AG10803 (cell line): ENCODE measurements at regions not wholly inside any gene's neighbourhood (a gene's known extent, or its start where the extent isn't known, plus 50 kb on each side); places are given as distances from the start of the nearest gene placed in this dataset.

Experiments used
- DNase-seq: peaks from one replicate; pipeline ENCODE4 v3.0.0; 2010; ENCODE audit warnings: low read depth
- H3K4me3 ChIP-seq: 2 replicates; pipeline ENCODE4 v1.5.1; 2011; ENCODE audit warnings: mild to moderate bottlenecking, low read length, control low read depth
- TF ChIP-seq, protein P1 (sequence below): conservative IDR thresholded peaks from 2 replicates; pipeline ENCODE4 v1.5.1; 2011; ENCODE audit warnings: mild to moderate bottlenecking, low read length, control low read depth, inconsistent platforms

DNA sequence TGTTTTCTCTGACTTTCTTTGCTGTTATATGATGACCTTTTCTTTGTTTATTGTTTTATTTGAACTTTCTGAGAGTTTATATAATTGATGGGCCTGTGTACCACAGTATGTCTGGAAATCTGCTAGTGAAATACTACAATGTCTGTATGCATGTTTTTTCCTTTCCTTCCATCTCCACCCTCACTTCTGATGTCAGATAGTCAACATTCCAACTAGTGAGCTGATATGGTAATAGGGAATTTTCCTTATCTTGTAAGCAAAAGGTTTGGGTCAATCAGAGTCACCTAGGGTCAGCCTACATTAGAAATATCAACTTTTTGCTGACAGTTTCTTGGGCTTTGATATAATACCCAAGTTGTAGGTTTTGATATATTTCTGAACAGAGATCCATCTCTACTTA, 103.2 kb downstream of the MAT2B start:
- DNase-seq = no peak
- no peak overlapping the region for H3K4me3 ChIP-seq
- TF ChIP-seq, protein P1, sequence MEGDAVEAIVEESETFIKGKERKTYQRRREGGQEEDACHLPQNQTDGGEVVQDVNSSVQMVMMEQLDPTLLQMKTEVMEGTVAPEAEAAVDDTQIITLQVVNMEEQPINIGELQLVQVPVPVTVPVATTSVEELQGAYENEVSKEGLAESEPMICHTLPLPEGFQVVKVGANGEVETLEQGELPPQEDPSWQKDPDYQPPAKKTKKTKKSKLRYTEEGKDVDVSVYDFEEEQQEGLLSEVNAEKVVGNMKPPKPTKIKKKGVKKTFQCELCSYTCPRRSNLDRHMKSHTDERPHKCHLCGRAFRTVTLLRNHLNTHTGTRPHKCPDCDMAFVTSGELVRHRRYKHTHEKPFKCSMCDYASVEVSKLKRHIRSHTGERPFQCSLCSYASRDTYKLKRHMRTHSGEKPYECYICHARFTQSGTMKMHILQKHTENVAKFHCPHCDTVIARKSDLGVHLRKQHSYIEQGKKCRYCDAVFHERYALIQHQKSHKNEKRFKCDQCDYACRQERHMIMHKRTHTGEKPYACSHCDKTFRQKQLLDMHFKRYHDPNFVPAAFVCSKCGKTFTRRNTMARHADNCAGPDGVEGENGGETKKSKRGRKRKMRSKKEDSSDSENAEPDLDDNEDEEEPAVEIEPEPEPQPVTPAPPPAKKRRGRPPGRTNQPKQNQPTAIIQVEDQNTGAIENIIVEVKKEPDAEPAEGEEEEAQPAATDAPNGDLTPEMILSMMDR = no peak

DNA sequence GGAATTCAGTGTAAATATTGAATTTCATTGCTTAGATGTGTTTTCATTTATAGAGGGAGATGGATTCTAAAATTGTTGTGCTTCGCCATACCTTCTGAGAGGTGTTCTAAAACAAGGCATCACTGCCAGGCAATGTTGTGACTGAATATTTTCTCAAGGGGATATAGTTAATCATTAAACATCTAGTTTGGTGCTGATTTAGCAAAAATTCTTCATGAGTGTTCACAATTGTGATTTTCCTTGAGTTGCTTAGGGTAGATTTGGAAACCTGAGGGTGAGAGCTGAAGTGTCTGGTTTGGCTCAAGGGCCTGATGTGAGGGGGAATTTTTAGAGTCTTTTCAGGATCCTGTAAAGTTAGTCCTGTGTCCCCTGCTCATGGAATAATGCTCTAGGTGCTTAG, 104.5 kb downstream of the MAT2B start:
- TF ChIP-seq, protein P1 = no peak
- no peak overlapping the region for H3K4me3 ChIP-seq
- DNase-seq = no peak

DNA sequence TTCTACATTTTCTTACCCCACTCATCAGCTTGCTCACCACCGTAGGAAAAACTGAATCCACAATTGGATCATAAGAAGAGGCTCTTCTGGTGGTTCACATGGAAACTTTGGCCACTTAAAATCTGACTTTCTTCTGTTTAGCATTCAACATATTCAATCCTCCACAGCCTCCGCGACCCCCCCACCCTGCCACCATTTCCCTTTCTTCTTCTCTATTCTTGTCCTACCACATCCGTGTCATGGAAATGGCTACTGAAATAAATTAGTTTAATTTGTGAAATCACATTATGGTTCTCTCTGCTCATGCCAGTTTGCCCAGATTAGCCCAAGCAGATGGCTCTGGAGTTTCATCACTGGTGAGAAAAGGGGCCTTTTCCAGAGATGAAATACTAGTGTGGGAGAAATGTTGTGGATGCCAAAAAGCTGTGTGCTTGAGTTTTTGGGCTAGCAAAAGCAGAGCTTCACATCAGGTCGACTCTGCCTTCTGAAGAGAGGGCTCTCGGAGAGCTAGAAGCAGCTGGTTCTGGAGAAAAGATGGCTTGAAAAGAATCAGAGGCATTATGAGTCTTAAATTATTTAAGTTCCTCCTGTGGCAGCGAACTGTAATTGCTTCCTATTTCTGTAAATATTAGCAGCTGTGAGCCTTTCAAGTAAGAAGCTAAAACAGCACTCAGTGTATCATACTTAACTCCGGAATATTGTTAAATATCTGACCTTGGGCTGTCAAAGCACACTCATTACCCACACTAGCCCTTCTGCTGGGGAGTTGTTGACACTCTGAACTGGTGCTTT, 107.1 kb downstream of the MAT2B start:
- no peak overlapping the region for H3K4me3 ChIP-seq
- DNase-seq = peak; percentile 13
- TF ChIP-seq, protein P1 = no peak; the same call in 1 of the 2 replicates

DNA sequence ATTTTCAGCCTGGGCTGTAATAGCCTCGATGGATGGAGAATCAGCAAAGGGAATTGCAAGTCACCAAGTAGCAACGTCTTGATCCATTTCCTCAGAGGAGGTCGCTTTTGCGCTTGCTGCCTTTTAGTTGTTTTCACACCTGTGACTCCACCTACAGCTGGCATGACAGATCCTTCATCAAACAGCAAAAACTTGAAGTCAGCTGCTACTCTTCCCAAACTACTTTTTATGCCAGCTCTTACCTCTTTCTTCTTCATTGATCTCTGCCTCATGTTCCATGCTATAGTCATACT, 107.7 kb downstream of the MAT2B start:
- H3K4me3 ChIP-seq = no peak overlapping the region
- TF ChIP-seq, protein P1 = no peak
- no peak for DNase-seq

DNA sequence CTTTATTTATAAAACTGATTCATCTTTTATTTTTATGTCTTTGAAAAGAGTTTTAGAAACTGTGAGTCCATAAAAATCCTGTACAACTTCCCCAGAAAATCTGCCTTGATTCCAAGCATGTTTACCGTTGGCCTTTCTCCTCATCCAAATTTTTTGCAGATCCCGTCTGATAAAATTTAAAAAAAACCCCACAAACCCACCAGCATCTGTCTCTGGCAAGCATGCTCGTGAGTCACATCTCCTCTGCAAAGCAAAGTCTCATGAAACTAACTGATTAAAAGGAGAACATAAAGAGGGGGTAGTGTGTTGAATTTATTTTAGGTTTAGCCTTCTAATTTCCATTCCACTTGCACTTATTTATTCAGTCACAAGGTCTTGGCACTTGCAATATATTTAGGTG, 109.4 kb downstream of the MAT2B start:
- TF ChIP-seq, protein P1 = no peak
- no peak overlapping the region for H3K4me3 ChIP-seq
- peak; percentile 8 for DNase-seq

DNA sequence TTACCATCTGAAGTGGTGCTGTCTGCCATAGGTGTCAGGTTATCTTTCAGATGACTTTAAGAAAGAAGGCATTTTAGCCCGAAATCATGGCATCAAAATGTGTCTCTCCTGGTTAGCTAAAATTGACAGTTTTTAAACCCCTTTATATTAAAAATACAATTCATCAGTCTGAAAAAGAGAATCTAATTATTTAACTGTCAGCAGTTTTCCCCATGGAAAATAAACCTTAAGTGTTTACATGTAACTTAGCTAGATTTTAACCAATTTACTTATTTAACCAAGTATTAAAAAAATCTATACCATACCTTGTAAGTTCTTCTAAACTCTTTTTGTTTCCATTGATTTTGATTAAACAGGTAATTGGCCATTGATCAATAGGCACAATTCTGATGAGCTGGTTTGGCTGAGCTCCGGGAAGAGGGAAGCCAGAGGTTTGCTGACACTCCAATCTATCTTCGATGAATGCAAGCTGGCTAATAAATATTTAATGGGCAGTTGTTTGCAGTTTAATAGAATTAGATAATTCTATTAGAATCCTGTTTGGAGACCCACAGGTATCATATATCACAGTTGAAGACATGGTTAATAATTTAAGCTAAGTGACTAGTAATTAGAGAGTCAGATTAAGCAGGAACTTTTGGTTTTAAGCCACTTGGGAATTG, 114.0 kb downstream of the MAT2B start:
- no peak for DNase-seq
- TF ChIP-seq, protein P1 = no peak

DNA sequence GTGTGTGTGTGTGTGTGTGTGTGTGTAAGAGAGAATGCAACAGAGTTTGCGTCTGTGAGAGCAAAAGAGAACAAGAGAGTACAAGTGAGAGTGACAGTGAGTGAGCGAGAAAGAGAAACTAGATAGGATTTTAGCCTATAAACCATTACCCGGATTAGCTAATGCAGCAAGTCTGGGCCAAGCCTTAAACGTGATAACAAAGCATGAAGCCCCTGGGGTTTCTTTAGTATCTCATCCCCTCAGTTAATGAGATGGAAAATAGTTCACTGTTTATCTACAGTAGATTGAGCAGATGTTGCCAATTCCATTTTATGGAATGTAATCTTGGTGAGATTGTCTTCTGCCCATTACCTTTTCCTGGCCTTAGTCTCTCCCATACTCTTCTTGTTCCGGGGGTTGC, 114.5 kb downstream of the MAT2B start:
- no peak overlapping the region for H3K4me3 ChIP-seq
- TF ChIP-seq, protein P1 = no peak
- no peak for DNase-seq

More for the DNA sequence above, 114.0 kb downstream of the MAT2B start:
- no peak overlapping the region for H3K4me3 ChIP-seq
